SU-DHL-6 (cell line): ENCODE measurements at regions not wholly inside any gene's neighbourhood (a gene's known extent, or its start where the extent isn't known, plus 50 kb on each side); places are given as distances from the start of the nearest gene placed in this dataset.
"Not testable (repeated sequence)": the region's sequence is repeated elsewhere in the genome, so short reads cannot be mapped to it uniquely, and the experiment has no call there.

Experiments used
- H2AFZ ChIP-seq: fragments of 200-600 bp; sonication (generic); 2 replicates; pipeline ENCODE4 v1.6.1; 2014; ENCODE audit warnings: low read depth, mild to moderate bottlenecking, moderate library complexity, mixed read lengths, antibody characterized with exemption, low read length; ENCODE audit not compliant: severe bottlenecking
- H3F3A ChIP-seq: fragments of 200-600 bp; shearing (Covaris generic); 2 replicates; pipeline ENCODE4 v1.6.0; 2016; ENCODE audit warnings: antibody characterized with exemption, mild to moderate bottlenecking; ENCODE audit not compliant: insufficient read depth
- H3K27ac ChIP-seq: fragments of 200-600 bp; sonication (generic); 2 replicates; pipeline ENCODE4 v1.5.1; 2016; ENCODE audit warnings: low read depth, mild to moderate bottlenecking, low read length, moderate library complexity, mixed read lengths
- H3K27me3 ChIP-seq: fragments of 200-600 bp; sonication (generic), shearing (Covaris generic); 2 replicates; pipeline ENCODE4 v1.6.0; 2014; ENCODE audit warnings: mild to moderate bottlenecking, low read length
- H3K36me3 ChIP-seq: fragments of 200-600 bp; sonication (generic); 2 replicates; pipeline ENCODE4 v1.6.1; 2014; ENCODE audit warnings: mild to moderate bottlenecking, low read length, mixed read lengths
- H3K4me2 ChIP-seq: fragments of 300-600, 200-600 bp; shearing (Covaris generic), sonication (generic); 2 replicates; pipeline ENCODE4 v1.6.0; 2014; ENCODE audit warnings: low read length, low read depth, mild to moderate bottlenecking; ENCODE audit not compliant: poor library complexity, severe bottlenecking
- H3K4me3 ChIP-seq: fragments of 200-600 bp; sonication (generic); 2 replicates; pipeline ENCODE4 v1.5.1; 2014; ENCODE audit warnings: antibody characterized with exemption, low read length, mild to moderate bottlenecking, mixed read lengths; ENCODE audit not compliant: insufficient read depth, poor library complexity, severe bottlenecking
- H3K79me2 ChIP-seq: fragments of 200-600 bp; sonication (generic); 2 replicates; pipeline ENCODE4 v1.6.1; 2014; ENCODE audit warnings: mild to moderate bottlenecking, low read length, moderate library complexity; ENCODE audit not compliant: insufficient read depth
- H3K9ac ChIP-seq: fragments of 200-600 bp; sonication (generic); 2 replicates; pipeline ENCODE4 v1.7.0; 2014; ENCODE audit warnings: mild to moderate bottlenecking, low read length
- H3K9me2 ChIP-seq: fragments of 200-600 bp; sonication (generic); replicated peaks from 2 replicates; pipeline ENCODE4 v1.6.1; 2014; ENCODE audit warnings: low read length; ENCODE audit not compliant: insufficient read depth
- H3K9me3 ChIP-seq: fragments of 200-600 bp; sonication (generic); 2 replicates; pipeline ENCODE4 v1.6.1; 2014; ENCODE audit warnings: low read length, mixed read lengths; ENCODE audit not compliant: insufficient read depth
- H4K20me1 ChIP-seq: fragments of 200-600 bp; sonication (generic); 2 replicates; pipeline ENCODE4 v1.6.1; 2014; ENCODE audit warnings: low read depth, mild to moderate bottlenecking, antibody characterized with exemption, low read length, moderate library complexity, mixed read lengths
- EZH2phosphoT487 ChIP-seq: fragments of 200-600 bp; sonication (generic), shearing (Covaris generic); conservative IDR thresholded peaks from 2 replicates; pipeline ENCODE4 v1.6.1; 2018; ENCODE audit warnings: mild to moderate bottlenecking, antibody characterized with exemption, low read length, moderate library complexity, mixed read lengths
- TF ChIP-seq, protein P1 (sequence below): fragments of 200-600 bp; sonication (generic); IDR thresholded peaks from one replicate; pipeline ENCODE4 v1.5.1; 2017; ENCODE audit warnings: antibody characterized with exemption, mild to moderate bottlenecking, low read length, moderate library complexity; ENCODE audit not compliant: insufficient read depth, poor library complexity, severe bottlenecking

- TF ChIP-seq, protein P1, sequence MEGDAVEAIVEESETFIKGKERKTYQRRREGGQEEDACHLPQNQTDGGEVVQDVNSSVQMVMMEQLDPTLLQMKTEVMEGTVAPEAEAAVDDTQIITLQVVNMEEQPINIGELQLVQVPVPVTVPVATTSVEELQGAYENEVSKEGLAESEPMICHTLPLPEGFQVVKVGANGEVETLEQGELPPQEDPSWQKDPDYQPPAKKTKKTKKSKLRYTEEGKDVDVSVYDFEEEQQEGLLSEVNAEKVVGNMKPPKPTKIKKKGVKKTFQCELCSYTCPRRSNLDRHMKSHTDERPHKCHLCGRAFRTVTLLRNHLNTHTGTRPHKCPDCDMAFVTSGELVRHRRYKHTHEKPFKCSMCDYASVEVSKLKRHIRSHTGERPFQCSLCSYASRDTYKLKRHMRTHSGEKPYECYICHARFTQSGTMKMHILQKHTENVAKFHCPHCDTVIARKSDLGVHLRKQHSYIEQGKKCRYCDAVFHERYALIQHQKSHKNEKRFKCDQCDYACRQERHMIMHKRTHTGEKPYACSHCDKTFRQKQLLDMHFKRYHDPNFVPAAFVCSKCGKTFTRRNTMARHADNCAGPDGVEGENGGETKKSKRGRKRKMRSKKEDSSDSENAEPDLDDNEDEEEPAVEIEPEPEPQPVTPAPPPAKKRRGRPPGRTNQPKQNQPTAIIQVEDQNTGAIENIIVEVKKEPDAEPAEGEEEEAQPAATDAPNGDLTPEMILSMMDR: no peak
- no peak for TF ChIP-seq EZH2phosphoT487
- no peaks in the 10 kb centered on the region for H3K79me2 ChIP-seq
- H3K9ac ChIP-seq: no peak overlapping the region
- no peaks in the 10 kb centered on the region for H3F3A ChIP-seq
- no peaks in the 10 kb centered on the region for H3K9me2 ChIP-seq
- H4K20me1 ChIP-seq: no peaks in the 10 kb centered on the region
- no peak overlapping the region for H3K4me3 ChIP-seq
- no peak overlapping the region for H2AFZ ChIP-seq
- no peaks in the 10 kb centered on the region for H3K27me3 ChIP-seq
- no peak overlapping the region for H3K4me2 ChIP-seq
- no peaks in the 10 kb centered on the region; the same call in 1 of the 2 replicates for H3K9me3 ChIP-seq
- no peak overlapping the region for H3K27ac ChIP-seq
- no peaks in the 10 kb centered on the region for H3K36me3 ChIP-seq
These were observed 254.9 kb upstream of the TBL1XR1 start for GRCh38 chr3:177451864-177452830.

DNA sequence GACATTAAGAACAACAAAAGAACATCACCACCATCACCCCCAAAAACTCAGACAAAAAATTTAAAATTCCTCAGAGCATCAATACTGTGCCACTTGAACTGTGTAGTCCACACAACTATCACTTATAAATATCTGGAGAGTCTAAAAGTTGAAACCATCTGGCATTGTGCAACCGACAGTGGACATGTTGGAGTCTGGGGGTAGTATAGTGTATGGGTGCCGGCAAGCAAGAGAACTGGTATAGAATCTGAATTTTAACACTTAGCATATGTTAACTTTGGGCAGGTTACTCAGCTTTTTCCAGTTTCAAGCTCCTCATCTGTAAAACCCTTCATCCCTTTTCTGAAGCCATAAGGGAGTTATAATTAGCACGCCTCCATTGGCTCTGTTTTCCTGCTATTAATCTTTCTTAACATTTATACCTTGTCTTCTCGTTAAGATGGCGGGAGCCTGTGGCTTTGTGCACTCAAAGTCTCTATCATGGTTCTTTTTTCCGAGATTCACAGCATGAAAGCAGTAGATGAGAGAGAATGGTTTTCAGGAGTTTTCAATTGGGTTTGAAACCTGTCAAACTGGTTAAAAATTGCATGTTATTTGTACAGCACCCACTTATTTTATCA lies 255.7 kb upstream of the TBL1XR1 start:
- no peak overlapping the region for H3K27ac ChIP-seq
- no peak overlapping the region for H3K9ac ChIP-seq
- no peaks in the 10 kb centered on the region for H3K9me2 ChIP-seq
- no peaks in the 10 kb centered on the region for H3K79me2 ChIP-seq
- no peak overlapping the region for H3K4me2 ChIP-seq
- no peaks in the 10 kb centered on the region for H3F3A ChIP-seq
- H3K9me3 ChIP-seq: no peaks in the 10 kb centered on the region; the same call in 1 of the 2 replicates
- no peaks in the 10 kb centered on the region for H3K27me3 ChIP-seq
- TF ChIP-seq, protein P1: no peak
- TF ChIP-seq EZH2phosphoT487: no peak
- no peaks in the 10 kb centered on the region for H4K20me1 ChIP-seq
- H3K4me3 ChIP-seq: no peak overlapping the region
- no peaks in the 10 kb centered on the region for H3K36me3 ChIP-seq
- H2AFZ ChIP-seq: no peak overlapping the region

DNA sequence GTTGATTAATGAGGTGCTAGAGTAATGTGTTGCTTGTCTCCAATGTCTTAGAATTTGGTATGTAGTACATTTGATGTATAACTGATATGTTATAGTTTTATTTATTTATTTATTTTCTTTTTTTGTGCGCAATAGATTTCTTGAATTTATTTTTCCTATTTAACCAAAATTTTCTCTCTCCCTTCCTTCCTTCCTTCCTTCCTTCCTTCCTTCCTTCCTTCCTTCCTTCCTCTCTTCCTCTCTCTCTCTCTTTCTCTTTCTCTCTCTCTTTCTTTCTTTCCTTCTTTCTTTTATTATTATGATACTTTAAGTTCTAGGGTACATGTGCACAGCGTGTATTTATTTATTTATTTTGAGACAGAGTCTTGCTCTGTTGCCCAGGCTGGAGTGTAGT lies 256.2 kb upstream of the TBL1XR1 start:
- Histone ChIP-seq H3K27ac (no peak overlapping the region), H3K4me2 (no peak overlapping the region), H3K79me2 (no peaks in the 10 kb centered on the region), H2AFZ (no peak overlapping the region), H3K9ac (no peak overlapping the region), H3K36me3 (no peaks in the 10 kb centered on the region), H4K20me1 (no peaks in the 10 kb centered on the region), H3K4me3 (no peak overlapping the region), H3F3A (no peaks in the 10 kb centered on the region), H3K9me3 (no peaks in the 10 kb centered on the region; the same call in 1 of the 2 replicates), H3K27me3 (no peaks in the 10 kb centered on the region), H3K9me2 (no peaks in the 10 kb centered on the region)
- TF ChIP-seq, protein P1: no peak
- no peak for TF ChIP-seq EZH2phosphoT487

DNA sequence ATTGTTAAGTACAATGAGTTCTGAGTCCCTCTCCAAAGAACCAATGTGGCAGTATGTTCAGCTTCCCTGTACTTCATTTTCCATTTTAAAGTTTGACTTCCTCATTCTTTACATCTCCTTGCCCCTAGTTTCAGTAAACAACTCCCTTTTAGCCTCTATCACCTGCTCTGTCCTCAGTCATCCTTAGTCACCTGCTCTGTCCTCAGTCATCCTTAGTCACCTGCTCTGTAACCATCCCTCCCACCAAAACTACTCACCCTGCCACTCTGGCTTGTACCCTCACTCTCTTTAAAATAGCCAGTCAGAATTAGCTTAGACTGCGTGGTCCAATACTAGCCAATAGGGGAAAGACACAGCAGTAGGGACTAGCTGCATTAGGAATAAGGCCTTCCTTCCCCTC lies 259.9 kb upstream of the TBL1XR1 start:
- not testable (repeated sequence) for H4K20me1 ChIP-seq, H3K9me2 ChIP-seq, H3K79me2 ChIP-seq, H3K9ac ChIP-seq, H3K4me3 ChIP-seq, H3K4me2 ChIP-seq, H3K27ac ChIP-seq, H2AFZ ChIP-seq, H3F3A ChIP-seq, H3K9me3 ChIP-seq, H3K36me3 ChIP-seq, H3K27me3 ChIP-seq
